ENCODE measurements at regions not wholly inside any gene's neighbourhood (a gene's known extent, or its start where the extent isn't known, plus 50 kb on each side); places are given as distances from the start of the nearest gene placed in this dataset.

DNA sequence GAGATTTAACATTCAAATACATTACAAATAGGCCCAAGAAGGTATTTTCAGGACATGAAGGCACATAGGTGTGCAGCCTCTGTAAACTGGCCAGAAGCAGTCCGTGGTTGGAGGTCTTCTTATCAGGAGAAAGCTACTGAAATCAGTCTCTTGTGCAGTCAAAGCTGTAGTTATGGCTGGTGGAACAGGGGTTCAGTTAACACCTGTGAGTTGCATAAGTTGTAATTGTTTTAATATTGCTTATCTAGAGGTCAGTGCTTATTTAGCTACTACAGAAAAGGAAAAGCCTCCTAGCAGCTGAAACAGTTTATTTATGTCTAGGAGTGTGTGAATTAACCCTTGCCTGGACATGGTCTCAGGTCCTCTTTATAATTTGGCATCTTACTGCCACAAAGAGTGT, 377.6 kb upstream of the MDGA2 start:
- TF ChIP-seq, protein P1, sequence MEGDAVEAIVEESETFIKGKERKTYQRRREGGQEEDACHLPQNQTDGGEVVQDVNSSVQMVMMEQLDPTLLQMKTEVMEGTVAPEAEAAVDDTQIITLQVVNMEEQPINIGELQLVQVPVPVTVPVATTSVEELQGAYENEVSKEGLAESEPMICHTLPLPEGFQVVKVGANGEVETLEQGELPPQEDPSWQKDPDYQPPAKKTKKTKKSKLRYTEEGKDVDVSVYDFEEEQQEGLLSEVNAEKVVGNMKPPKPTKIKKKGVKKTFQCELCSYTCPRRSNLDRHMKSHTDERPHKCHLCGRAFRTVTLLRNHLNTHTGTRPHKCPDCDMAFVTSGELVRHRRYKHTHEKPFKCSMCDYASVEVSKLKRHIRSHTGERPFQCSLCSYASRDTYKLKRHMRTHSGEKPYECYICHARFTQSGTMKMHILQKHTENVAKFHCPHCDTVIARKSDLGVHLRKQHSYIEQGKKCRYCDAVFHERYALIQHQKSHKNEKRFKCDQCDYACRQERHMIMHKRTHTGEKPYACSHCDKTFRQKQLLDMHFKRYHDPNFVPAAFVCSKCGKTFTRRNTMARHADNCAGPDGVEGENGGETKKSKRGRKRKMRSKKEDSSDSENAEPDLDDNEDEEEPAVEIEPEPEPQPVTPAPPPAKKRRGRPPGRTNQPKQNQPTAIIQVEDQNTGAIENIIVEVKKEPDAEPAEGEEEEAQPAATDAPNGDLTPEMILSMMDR (IDR thresholded peaks at IDR 0.05 in 4 of 5, conservative IDR thresholded peaks at IDR 0.05 in 1 of 5) = no peak
- TF ChIP-seq POLR2A (IDR thresholded peaks at IDR 0.05) = no peak

Measured in gastrocnemius medialis (tissue), 4 donors.